HCT116 (cell line): ENCODE measurements at regions not wholly inside any gene's neighbourhood (a gene's known extent, or its start where the extent isn't known, plus 50 kb on each side); places are given as distances from the start of the nearest gene placed in this dataset.

Experiments
- ATAC-seq: fragments of 200-7000 bp; cut with Tn5 transposase; 2 replicates; pipeline ENCODE4 v1.9.1; 2020; ENCODE audit warnings: mild to moderate bottlenecking, moderate library complexity
- BruUV-seq: library from RNA; stranded (reverse); fragments of 400-500 nt; replicated peaks from 2 replicates; lab custom pipeline; 2021; lab: Mats Ljungman, UMichigan
- CTCF ChIA-PET: fragments of 300-600 bp; sonication (Branson Sonifier 250); formaldehyde crosslinking; loops from one replicate; lab custom pipeline; 2021; ENCODE audit warnings: antibody characterized with exemption; lab: Charles Lee
- POLR2A ChIA-PET: fragments of 300-600, 350-600 bp; sonication (Branson Sonifier 250); formaldehyde crosslinking; loops from one replicate; lab custom pipeline; 2021; ENCODE audit warnings: antibody characterized with exemption; lab: Charles Lee
- RAD21 ChIA-PET, 2 experiments: fragments of 300-600 bp; sonication (Branson Sonifier 250); formaldehyde crosslinking; loops; one replicate each; lab custom pipeline; 2023; ENCODE audit warnings: low total read pairs in 2 of 2; ENCODE audit not compliant: uncharacterized antibody in 2 of 2, unreplicated experiment in 2 of 2, low non-redundant PET in 1 of 2; lab: Charles Lee
- DNase-seq: peaks from one replicate; pipeline ENCODE4 v3.0.0-alpha.2; 2010; ENCODE audit warnings: low read depth, low spot score
- H2AFZ ChIP-seq: fragments of 200-600 bp; shearing (Covaris generic), sonication (generic); 2 replicates; pipeline ENCODE4 v1.6.1; 2017; ENCODE audit warnings: low read depth, mixed run types, mixed read lengths, antibody characterized with exemption, low read length; ENCODE audit not compliant: poor library complexity, severe bottlenecking
- H3K27ac ChIP-seq: 2 replicates; pipeline ENCODE4 v1.5.1; 2012; ENCODE audit warnings: low read depth, low read length
- H3K27me3 ChIP-seq: fragments of 200-600 bp; sonication (generic); 2 replicates; pipeline ENCODE4 v1.6.1; 2016; ENCODE audit warnings: mixed run types, low read length, mixed read lengths; ENCODE audit not compliant: insufficient read depth
- H3K36me3 ChIP-seq, 2 experiments: fragments of 200-500 bp in 1 of 2; fragments of 200-600 bp in 1 of 2; sonication (Bioruptor generic) in 1 of 2; sonication (generic) in 1 of 2; 2 replicates each; pipeline versions ENCODE4 v1.5.1 to v1.6.1; 2014 to 2016; ENCODE audit warnings: low read length in 2 of 2, inconsistent platforms in 1 of 2, mixed read lengths in 1 of 2, mixed run types in 1 of 2; ENCODE audit not compliant: insufficient read depth in 2 of 2, control insufficient read depth in 1 of 2
- H3K4me1 ChIP-seq, 2 experiments: fragments of 200-600 bp in 1 of 2; sonication (generic) in 1 of 2; 2 replicates each; pipeline versions ENCODE4 v1.5.1 to v1.6.1; 2012 to 2017; ENCODE audit warnings: low read length in 2 of 2, inconsistent platforms in 1 of 2, mild to moderate bottlenecking in 1 of 2, mixed read lengths in 1 of 2, mixed run types in 1 of 2, moderate library complexity in 1 of 2; ENCODE audit not compliant: insufficient read depth in 2 of 2, control insufficient read depth in 1 of 2
- H3K4me2 ChIP-seq: fragments of 200-600 bp; sonication (generic); 2 replicates; pipeline ENCODE4 v1.6.1; 2017; ENCODE audit warnings: mixed run types, low read length, mixed read lengths
- H3K4me3 ChIP-seq, 2 experiments: fragments of 200-600 bp in 1 of 2; sonication (generic) in 1 of 2; replicated peaks in 1 of 2; 2 replicates each; pipeline ENCODE4 v1.5.1; 2011 to 2016; ENCODE audit warnings: low read length in 2 of 2, control low read depth in 1 of 2, low read depth in 1 of 2, mild to moderate bottlenecking in 1 of 2, mixed read lengths in 1 of 2, mixed run types in 1 of 2
- H3K79me2 ChIP-seq: fragments of 200-600 bp; sonication (generic); 2 replicates; pipeline ENCODE4 v1.6.1; 2017; ENCODE audit warnings: mild to moderate bottlenecking, mixed run types, low read length, moderate library complexity, mixed read lengths; ENCODE audit not compliant: insufficient read depth
- H3K9ac ChIP-seq: fragments of 200-600 bp; sonication (generic); 2 replicates; pipeline ENCODE4 v1.6.1; 2016; ENCODE audit warnings: low read length, mixed read lengths
- H3K9me2 ChIP-seq: fragments of 200-600 bp; sonication (generic), shearing (Covaris generic); 2 replicates; pipeline ENCODE4 v1.6.1; 2017; ENCODE audit warnings: mixed run types, mild to moderate bottlenecking, moderate library complexity; ENCODE audit not compliant: insufficient read depth
- H3K9me3 ChIP-seq, 2 experiments: fragments of 200-500 bp in 1 of 2; fragments of 200-600 bp in 1 of 2; sonication (Bioruptor generic) in 1 of 2; sonication (generic) in 1 of 2; 2 replicates each; pipeline ENCODE4 v1.6.1; 2014 to 2017; ENCODE audit warnings: low read length in 2 of 2, mixed read lengths in 2 of 2, inconsistent platforms in 1 of 2, low read depth in 1 of 2, mild to moderate bottlenecking in 1 of 2, mixed run types in 1 of 2, moderate library complexity in 1 of 2; ENCODE audit not compliant: control insufficient read depth in 1 of 2, insufficient read depth in 1 of 2
- H4K20me1 ChIP-seq: fragments of 200-600 bp; sonication (generic), shearing (Covaris generic); 2 replicates; pipeline ENCODE4 v1.6.1; 2017; ENCODE audit warnings: mixed run types, mild to moderate bottlenecking, moderate library complexity; ENCODE audit not compliant: insufficient read depth
- CBX3 ChIP-seq: IDR thresholded peaks from 2 replicates; pipeline ENCODE4 v1.6.1; 2012; ENCODE audit warnings: low read depth
- CEBPB ChIP-seq: IDR thresholded peaks from 2 replicates; pipeline ENCODE4 v1.6.1; 2012; ENCODE audit warnings: low read depth
- EGR1 ChIP-seq: IDR thresholded peaks from 2 replicates; pipeline ENCODE4 v1.6.1; 2012; ENCODE audit warnings: low read depth
- FOSL1 ChIP-seq: IDR thresholded peaks from 2 replicates; pipeline ENCODE4 v1.6.1; 2012; ENCODE audit warnings: low read depth
- RAD21 ChIP-seq: IDR thresholded peaks from 2 replicates; pipeline ENCODE4 v1.6.1; 2012; ENCODE audit warnings: low read depth, mild to moderate bottlenecking
- SRF ChIP-seq: IDR thresholded peaks from 2 replicates; pipeline ENCODE4 v1.6.1; 2012; ENCODE audit warnings: low read depth
- TCF7L2 ChIP-seq: IDR thresholded peaks from 2 replicates; pipeline ENCODE4 v1.7.0; 2011; ENCODE audit warnings: borderline replicate concordance, inconsistent platforms; ENCODE audit not compliant: insufficient read depth, insufficient read length; ENCODE audit errors: extremely low read depth
- YY1 ChIP-seq: IDR thresholded peaks from 2 replicates; pipeline ENCODE4 v1.6.1; 2011; ENCODE audit warnings: low read length, low read depth, moderate library complexity, mild to moderate bottlenecking; ENCODE audit not compliant: insufficient replicate concordance; ENCODE audit errors: extremely low read depth
- ZFX ChIP-seq: fragments of 450-650 bp; IDR thresholded peaks from 2 replicates; pipeline ENCODE4 v1.6.1; 2017
- intact Hi-C: fragments of 100-400 bp; cut with micrococcal nuclease; formaldehyde crosslinking; loops from 2 replicates; pipeline ENCODE4 v1.10.0; 2022
- TF ChIP-seq, protein P1 (sequence below): IDR thresholded peaks from 2 replicates; pipeline ENCODE4 v1.6.1; 2012
- TF ChIP-seq, protein P2 (sequence below), 3 experiments: fragments of 200-600 bp in 1 of 3; sonication (generic) in 1 of 3; IDR thresholded peaks in 2 of 3; conservative IDR thresholded peaks in 1 of 3; 2 replicates each; pipeline ENCODE4 v1.5.1; 2012 to 2017; ENCODE audit warnings: low read depth in 2 of 3, low read length in 2 of 3, antibody characterized with exemption in 1 of 3, borderline replicate concordance in 1 of 3, control low read depth in 1 of 3, mild to moderate bottlenecking in 1 of 3, mixed read lengths in 1 of 3, mixed run types in 1 of 3, moderate library complexity in 1 of 3; ENCODE audit not compliant: insufficient read depth in 1 of 3

DNA sequence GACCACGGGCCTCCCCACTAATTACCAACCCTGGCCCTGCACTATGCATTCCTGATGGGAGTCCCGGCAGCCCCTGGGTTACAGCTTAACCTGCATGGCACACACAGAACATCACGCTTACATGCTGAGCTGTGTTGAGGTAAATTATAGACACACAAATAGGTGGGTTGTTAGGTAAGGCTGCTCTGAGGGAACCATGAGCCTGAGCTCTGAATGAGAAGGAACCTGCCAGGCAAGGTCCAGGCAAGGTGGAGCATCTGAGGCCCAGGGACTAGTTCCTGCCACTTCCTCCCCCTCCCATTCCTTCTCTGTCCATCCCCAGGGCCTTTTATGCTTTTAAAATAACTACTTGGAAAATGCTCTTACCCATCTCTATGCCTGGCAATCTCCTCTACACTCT lies 82.7 kb upstream of the ESRRB start:
- RAD21 ChIA-PET = no interaction called here
- Histone ChIP-seq H3K27ac (no peak overlapping the region), H3K79me2 (no peaks in the 10 kb centered on the region), H3K27me3 (no peaks in the 10 kb centered on the region), H3K9ac (no peak overlapping the region), H3K4me3 (no peak overlapping the region), H3K36me3 (no peaks in the 10 kb centered on the region), H3K9me2 (no peaks in the 10 kb centered on the region), H2AFZ (no peak overlapping the region), H3K9me3 (no peaks in the 10 kb centered on the region), H3K4me1 (no peaks in the 10 kb centered on the region), H4K20me1 (no peaks in the 10 kb centered on the region), H3K4me2 (no peak overlapping the region)
- CTCF ChIA-PET = interaction anchor here (1.0 kb wide), 1 partner anchor 9 kb away, joined by 3 read pairs; no protein-coding TSS in a partner anchor
- DNase-seq (no peak), ATAC-seq (no peak)
- intact Hi-C loops = no loop called here
- POLR2A ChIA-PET = no interaction called here
- TF ChIP-seq ZFX (no peak), FOSL1 (no peak), RAD21 (no peak)
- TF ChIP-seq, protein P1, sequence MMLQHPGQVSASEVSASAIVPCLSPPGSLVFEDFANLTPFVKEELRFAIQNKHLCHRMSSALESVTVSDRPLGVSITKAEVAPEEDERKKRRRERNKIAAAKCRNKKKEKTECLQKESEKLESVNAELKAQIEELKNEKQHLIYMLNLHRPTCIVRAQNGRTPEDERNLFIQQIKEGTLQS = no peak
- TF ChIP-seq, protein P2, sequence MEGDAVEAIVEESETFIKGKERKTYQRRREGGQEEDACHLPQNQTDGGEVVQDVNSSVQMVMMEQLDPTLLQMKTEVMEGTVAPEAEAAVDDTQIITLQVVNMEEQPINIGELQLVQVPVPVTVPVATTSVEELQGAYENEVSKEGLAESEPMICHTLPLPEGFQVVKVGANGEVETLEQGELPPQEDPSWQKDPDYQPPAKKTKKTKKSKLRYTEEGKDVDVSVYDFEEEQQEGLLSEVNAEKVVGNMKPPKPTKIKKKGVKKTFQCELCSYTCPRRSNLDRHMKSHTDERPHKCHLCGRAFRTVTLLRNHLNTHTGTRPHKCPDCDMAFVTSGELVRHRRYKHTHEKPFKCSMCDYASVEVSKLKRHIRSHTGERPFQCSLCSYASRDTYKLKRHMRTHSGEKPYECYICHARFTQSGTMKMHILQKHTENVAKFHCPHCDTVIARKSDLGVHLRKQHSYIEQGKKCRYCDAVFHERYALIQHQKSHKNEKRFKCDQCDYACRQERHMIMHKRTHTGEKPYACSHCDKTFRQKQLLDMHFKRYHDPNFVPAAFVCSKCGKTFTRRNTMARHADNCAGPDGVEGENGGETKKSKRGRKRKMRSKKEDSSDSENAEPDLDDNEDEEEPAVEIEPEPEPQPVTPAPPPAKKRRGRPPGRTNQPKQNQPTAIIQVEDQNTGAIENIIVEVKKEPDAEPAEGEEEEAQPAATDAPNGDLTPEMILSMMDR (IDR thresholded peaks at IDR 0.05 in 2 of 3, conservative IDR thresholded peaks at IDR 0.05 in 1 of 3; ENCODE audit: borderline replicate concordance in 1 of 3, insufficient read depth in 1 of 3, low read depth in 2 of 3, low read length in 2 of 3) = no peak
- no TSS peak for BruUV-seq

DNA sequence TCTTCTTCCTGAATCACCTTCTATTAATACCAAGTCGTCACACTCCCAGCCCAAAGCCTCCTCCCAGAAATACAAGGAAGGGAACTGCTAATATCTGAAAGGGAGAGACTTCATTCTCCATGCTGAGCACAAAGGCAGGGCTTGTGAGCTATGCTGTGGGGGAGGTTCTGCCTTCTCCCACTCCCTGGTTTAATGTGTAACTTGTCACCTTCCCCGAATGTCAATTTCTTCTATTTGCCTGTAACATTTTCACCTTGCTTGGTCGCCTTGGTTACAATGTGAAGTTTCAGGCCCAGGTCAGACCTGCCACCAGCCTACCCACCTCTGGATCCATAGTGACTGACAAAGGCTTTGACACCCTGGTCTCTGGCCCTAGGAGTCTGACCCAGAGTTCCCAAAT lies 82.0 kb upstream of the ESRRB start:
- Histone ChIP-seq H3K4me3 (no peak overlapping the region), H2AFZ (no peak overlapping the region), H4K20me1 (no peaks in the 10 kb centered on the region)
- POLR2A ChIA-PET = no interaction called here
- BruUV-seq = no TSS peak
- CTCF ChIA-PET = no interaction called here
- TF ChIP-seq SRF (no peak), YY1 (no peak), FOSL1 (no peak), TCF7L2 (no peak), EGR1 (no peak), CEBPB (no peak), CBX3 (no peak)
- TF ChIP-seq, all 23 proteins: peak for 0
- ATAC-seq (no peak), DNase-seq (no peak)
- intact Hi-C loops = no loop called here
- Histone ChIP-seq H3K4me1 (no peaks in the 10 kb centered on the region), H3K9me2 (no peaks in the 10 kb centered on the region), H3K36me3 (no peaks in the 10 kb centered on the region), H3K4me2 (no peak overlapping the region), H3K27me3 (no peaks in the 10 kb centered on the region), H3K9ac (no peak overlapping the region), H3K79me2 (no peaks in the 10 kb centered on the region), H3K9me3 (no peaks in the 10 kb centered on the region), H3K27ac (no peak overlapping the region)
- RAD21 ChIA-PET = no interaction called here
